ENCODE measurements at regions not wholly inside any gene's neighbourhood (a gene's known extent, or its start where the extent isn't known, plus 50 kb on each side); places are given as distances from the start of the nearest gene placed in this dataset.
"Not testable (repeated sequence)": the region's sequence is repeated elsewhere in the genome, so short reads cannot be mapped to it uniquely, and the experiment has no call there.

DNA sequence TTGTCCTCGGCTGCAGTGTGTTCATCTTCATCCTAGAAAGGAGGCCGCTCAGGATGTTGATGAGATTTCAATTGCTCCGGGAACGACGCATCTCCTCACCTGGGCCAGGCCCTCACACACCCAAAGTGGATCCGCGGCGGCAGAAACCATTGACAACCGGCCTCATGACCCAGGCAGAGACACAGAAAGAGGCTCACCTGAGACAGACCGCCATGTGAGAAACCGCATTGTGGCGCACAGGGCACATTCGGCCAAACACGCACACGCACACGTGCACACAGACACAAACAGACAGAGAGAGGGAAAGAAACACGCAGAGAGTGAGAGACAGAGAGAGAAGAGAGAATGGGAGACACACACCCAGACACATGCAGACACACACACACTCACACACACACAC lies 3879.3 kb downstream of the SRGAP2C start:
- H3K9me3 Mint-ChIP-seq: peaks cover 21% of the 10 kb centered on the region
- not testable (repeated sequence) for ATAC-seq; H3K27ac Mint-ChIP-seq; H3K27me3 Mint-ChIP-seq; H3K36me3 Mint-ChIP-seq (ENCODE audit: low read depth); H3K4me3 Mint-ChIP-seq; DNase-seq; H3K4me1 Mint-ChIP-seq

GRCh38 chr1:125064481-125064880 lies 3879.7 kb downstream of the SRGAP2C start:
- peaks cover 10% of the 10 kb centered on the region for H3K36me3 Mint-ChIP-seq (ENCODE audit: low read depth)
- DNase-seq (no peak), ATAC-seq (no peak)
- no peak overlapping the region for H3K4me3 Mint-ChIP-seq
- no peaks in the 10 kb centered on the region for H3K4me1 Mint-ChIP-seq
- peaks cover 25% of the 10 kb centered on the region for H3K9me3 Mint-ChIP-seq
- H3K27me3 Mint-ChIP-seq: no peaks in the 10 kb centered on the region
- no peak overlapping the region for H3K27ac Mint-ChIP-seq

GRCh38 chr1:125065092-125065820 lies 3880.5 kb downstream of the SRGAP2C start:
- no peak for ATAC-seq
- H3K36me3 Mint-ChIP-seq (ENCODE audit: low read depth): peaks cover 15% of the 10 kb centered on the region
- no peak overlapping the region for H3K4me3 Mint-ChIP-seq
- peaks cover 33% of the 10 kb centered on the region for H3K9me3 Mint-ChIP-seq
- no peak overlapping the region for H3K27ac Mint-ChIP-seq
- no peak for DNase-seq
- H3K27me3 Mint-ChIP-seq: no peaks in the 10 kb centered on the region
- H3K4me1 Mint-ChIP-seq: no peaks in the 10 kb centered on the region

DNA sequence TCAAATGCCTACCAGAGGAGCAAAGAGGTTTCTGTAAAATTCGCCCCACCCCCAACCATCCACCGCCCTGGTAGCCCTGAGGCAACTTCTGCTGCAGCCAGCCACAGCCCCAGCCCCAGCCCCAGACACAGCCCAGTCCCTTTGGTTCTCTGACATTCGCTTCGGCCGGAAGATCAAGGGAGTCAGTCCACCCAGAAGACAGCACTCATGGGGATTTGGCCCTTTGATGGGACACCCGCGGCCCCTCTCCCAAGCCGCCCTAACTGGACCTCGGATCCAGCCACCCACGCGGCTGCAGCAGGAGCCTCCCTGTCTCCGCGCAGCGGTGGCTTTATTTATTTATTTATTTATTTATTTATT lies 3881.0 kb downstream of the SRGAP2C start:
- Mint-ChIP-seq H3K9me3 (peaks cover 38% of the 10 kb centered on the region), H3K36me3 (ENCODE audit: low read depth) (peaks cover 20% of the 10 kb centered on the region), H3K27me3 (no peaks in the 10 kb centered on the region), H3K27ac (no peak overlapping the region), H3K4me3 (no peak overlapping the region), H3K4me1 (no peaks in the 10 kb centered on the region)
- DNase-seq: no peak
- no peak for ATAC-seq

- ATAC-seq: no peak
- Mint-ChIP-seq H3K36me3 (ENCODE audit: low read depth) (peaks cover 24% of the 10 kb centered on the region), H3K27ac (no peak overlapping the region), H3K4me3 (no peak overlapping the region), H3K4me1 (no peaks in the 10 kb centered on the region), H3K9me3 (peaks cover 44% of the 10 kb centered on the region), H3K27me3 (no peaks in the 10 kb centered on the region)
- DNase-seq: no peak
These were observed 3881.6 kb downstream of the SRGAP2C start for GRCh38 chr1:125066385-125066784.

- not testable (repeated sequence) for ATAC-seq, H3K4me3 Mint-ChIP-seq, DNase-seq, H3K4me1 Mint-ChIP-seq, H3K27ac Mint-ChIP-seq, H3K27me3 Mint-ChIP-seq
- Mint-ChIP-seq H3K9me3 (peaks cover 49% of the 10 kb centered on the region), H3K36me3 (ENCODE audit: low read depth) (peaks cover 24% of the 10 kb centered on the region)
These were observed 3882.1 kb downstream of the SRGAP2C start for GRCh38 chr1:125066849-125067248.

GRCh38 chr1:125080077-125080476 lies 3895.3 kb downstream of the SRGAP2C start:
- Mint-ChIP-seq H3K9me3 (peaks cover 70% of the 10 kb centered on the region), H3K27ac (no peak overlapping the region), H3K27me3 (peaks cover 1% of the 10 kb centered on the region), H3K4me1 (no peaks in the 10 kb centered on the region), H3K36me3 (ENCODE audit: low read depth) (peaks cover 55% of the 10 kb centered on the region), H3K4me3 (no peak overlapping the region)
- DNase-seq (no peak), ATAC-seq (no peak)

DNA sequence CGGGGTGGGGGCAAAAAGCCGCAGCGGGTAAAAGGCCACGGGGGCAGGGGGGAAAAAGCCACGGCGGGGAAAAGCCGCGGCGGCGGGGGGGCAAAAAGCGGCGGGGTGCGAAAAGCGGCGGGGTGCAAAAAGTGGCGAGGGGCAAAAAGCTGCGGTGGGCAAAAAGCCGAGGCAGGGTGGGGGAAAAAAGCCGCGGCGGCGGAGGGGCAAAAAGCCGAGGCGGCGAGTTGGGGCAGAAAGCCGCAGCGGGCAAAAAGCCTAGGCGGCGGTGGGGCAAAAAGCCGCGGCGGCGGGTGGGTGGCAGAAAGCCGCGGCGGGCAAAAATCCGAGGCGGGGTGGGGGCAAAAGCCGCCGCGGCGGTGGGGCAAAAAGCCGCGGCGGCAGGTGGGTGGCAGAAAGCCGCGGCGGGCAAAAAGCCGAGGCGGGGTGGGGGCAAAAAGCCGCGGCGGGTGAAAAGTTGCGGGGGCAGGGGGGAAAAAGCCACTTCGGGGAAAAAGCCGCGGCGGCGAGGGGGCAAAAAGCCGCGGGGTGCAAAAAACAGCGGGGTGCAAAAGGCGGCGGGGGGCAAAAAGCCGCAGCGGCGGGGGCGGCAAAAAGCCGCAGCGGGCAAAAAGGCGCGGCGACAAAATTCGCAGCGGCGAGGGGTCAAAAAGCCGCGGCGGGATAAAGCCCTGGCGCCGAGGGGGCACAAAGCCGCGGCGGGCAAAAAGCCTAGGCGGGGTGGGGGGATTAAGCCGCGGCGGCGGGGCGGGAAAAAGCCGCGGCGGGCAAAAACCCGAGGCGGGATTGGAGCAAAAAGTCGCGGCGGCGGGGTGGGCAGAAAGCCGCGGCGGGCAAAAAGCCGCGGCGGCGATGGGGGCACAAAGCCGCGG lies 3901.2 kb downstream of the SRGAP2C start:
- peaks cover 42% of the 10 kb centered on the region for H3K9me3 Mint-ChIP-seq
- no peak for ATAC-seq
- H3K36me3 Mint-ChIP-seq (ENCODE audit: low read depth): peaks cover 40% of the 10 kb centered on the region
- no peak overlapping the region for H3K27ac Mint-ChIP-seq
- no peaks in the 10 kb centered on the region for H3K4me1 Mint-ChIP-seq
- no peak overlapping the region for H3K4me3 Mint-ChIP-seq
- H3K27me3 Mint-ChIP-seq: peaks cover 1% of the 10 kb centered on the region
- DNase-seq: no peak

- Mint-ChIP-seq H3K4me3 (no peak overlapping the region), H3K27me3 (peaks cover 1% of the 10 kb centered on the region), H3K9me3 (peaks cover 35% of the 10 kb centered on the region), H3K4me1 (no peaks in the 10 kb centered on the region), H3K36me3 (ENCODE audit: low read depth) (peaks cover 36% of the 10 kb centered on the region), H3K27ac (no peak overlapping the region)
- ATAC-seq: no peak
- no peak for DNase-seq
These were observed 3901.8 kb downstream of the SRGAP2C start for GRCh38 chr1:125086611-125087010.

DNA sequence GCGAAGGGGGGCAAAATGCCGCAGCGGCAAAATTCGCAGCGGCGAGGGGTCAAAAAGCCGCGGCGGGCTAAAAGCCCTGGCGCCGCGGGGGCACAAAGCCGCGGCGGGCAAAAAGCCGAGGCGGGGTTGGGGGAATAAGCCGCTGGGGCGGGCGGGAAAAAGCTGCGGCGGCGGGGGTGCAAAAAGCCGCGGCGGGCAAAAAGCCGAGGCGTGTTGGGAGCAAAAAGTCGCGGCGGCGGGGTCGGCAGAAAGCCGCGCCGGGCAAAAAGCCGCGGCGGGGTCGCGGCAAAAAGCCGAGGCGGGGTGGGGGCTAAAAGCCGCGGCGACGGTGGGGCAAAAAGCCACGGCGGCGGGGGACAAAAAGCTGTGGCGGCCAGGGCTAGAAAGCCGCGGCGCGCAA lies 3902.5 kb downstream of the SRGAP2C start:
- H3K4me1 Mint-ChIP-seq: no peaks in the 10 kb centered on the region
- no peak overlapping the region for H3K27ac Mint-ChIP-seq
- ATAC-seq (no peak), DNase-seq (no peak)
- peaks cover 1% of the 10 kb centered on the region for H3K27me3 Mint-ChIP-seq
- peaks cover 32% of the 10 kb centered on the region for H3K36me3 Mint-ChIP-seq (ENCODE audit: low read depth)
- H3K4me3 Mint-ChIP-seq: no peak overlapping the region
- peaks cover 29% of the 10 kb centered on the region for H3K9me3 Mint-ChIP-seq

DNA sequence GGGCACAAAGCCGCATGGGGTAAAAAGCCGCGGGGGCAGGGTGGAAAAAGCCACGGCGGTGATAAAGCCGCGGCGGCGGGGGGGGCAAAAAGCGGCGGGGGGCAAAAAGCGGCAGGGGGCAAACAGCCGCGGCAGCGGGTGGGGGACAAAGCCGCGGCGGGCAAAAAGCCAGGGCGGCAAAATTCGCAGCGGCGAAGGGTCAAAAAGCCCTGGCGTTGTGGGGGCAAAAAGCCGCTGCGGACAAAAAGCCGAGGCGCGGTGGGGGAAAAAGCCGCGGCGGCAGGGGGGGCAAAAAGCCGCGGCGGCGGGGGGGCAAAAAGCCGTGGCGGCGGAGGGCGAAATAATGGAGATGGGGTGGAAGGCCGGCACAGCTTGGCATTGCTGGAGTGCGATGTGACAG lies 3902.9 kb downstream of the SRGAP2C start:
- ATAC-seq: no peak

GRCh38 chr1:125118147-125118993 lies 3933.6 kb downstream of the SRGAP2C start:
- H3K9me3 Mint-ChIP-seq: peaks cover 15% of the 10 kb centered on the region
- H3K27ac Mint-ChIP-seq: no peak overlapping the region
- peaks cover 4% of the 10 kb centered on the region for H3K36me3 Mint-ChIP-seq (ENCODE audit: low read depth)
- no peaks in the 10 kb centered on the region for H3K27me3 Mint-ChIP-seq
- ATAC-seq: no peak
- H3K4me3 Mint-ChIP-seq: no peak overlapping the region
- DNase-seq: no peak
- H3K4me1 Mint-ChIP-seq: no peaks in the 10 kb centered on the region

More for the DNA sequence above, 3902.9 kb downstream of the SRGAP2C start:
- H3K9me3 Mint-ChIP-seq: peaks cover 28% of the 10 kb centered on the region
- H3K27me3 Mint-ChIP-seq: peaks cover 1% of the 10 kb centered on the region
- H3K4me1 Mint-ChIP-seq: no peaks in the 10 kb centered on the region
- peaks cover 28% of the 10 kb centered on the region for H3K36me3 Mint-ChIP-seq (ENCODE audit: low read depth)
- H3K4me3 Mint-ChIP-seq: no peak overlapping the region
- DNase-seq: no peak
- H3K27ac Mint-ChIP-seq: no peak overlapping the region

- no peak overlapping the region for H3K27ac Mint-ChIP-seq
- peaks cover 4% of the 10 kb centered on the region for H3K36me3 Mint-ChIP-seq (ENCODE audit: low read depth)
- H3K27me3 Mint-ChIP-seq: no peaks in the 10 kb centered on the region
- no peaks in the 10 kb centered on the region for H3K4me1 Mint-ChIP-seq
- ATAC-seq (no peak), DNase-seq (no peak)
- no peak overlapping the region for H3K4me3 Mint-ChIP-seq
- H3K9me3 Mint-ChIP-seq: peaks cover 15% of the 10 kb centered on the region
These were observed 3934.3 kb downstream of the SRGAP2C start for GRCh38 chr1:125119024-125119441.

- not testable (repeated sequence) for H3K27me3 Mint-ChIP-seq; H3K4me1 Mint-ChIP-seq; ATAC-seq; H3K27ac Mint-ChIP-seq; H3K36me3 Mint-ChIP-seq (ENCODE audit: low read depth); H3K4me3 Mint-ChIP-seq; DNase-seq
- peaks cover 15% of the 10 kb centered on the region for H3K9me3 Mint-ChIP-seq
These were observed 3934.9 kb downstream of the SRGAP2C start for GRCh38 chr1:125119566-125120205.
